Fibroblast of villous mesenchyme (primary cell): ENCODE measurements at regions not wholly inside any gene's neighbourhood (a gene's known extent, or its start where the extent isn't known, plus 50 kb on each side); places are given as distances from the start of the nearest gene placed in this dataset.
A peak's percentile ranks its signal among the peaks of the same experiment; 100 is the strongest.

Experiments
- DNase-seq: peaks from one replicate; pipeline ENCODE4 v3.0.0-alpha.2; 2010; ENCODE audit warnings: low read depth
- H3K4me3 ChIP-seq: 2 replicates; pipeline ENCODE4 v1.5.1; 2011; ENCODE audit warnings: low read depth, mild to moderate bottlenecking, low read length
- TF ChIP-seq, protein P1 (sequence below): IDR thresholded peaks from 2 replicates; pipeline ENCODE4 v1.5.1; 2012; ENCODE audit warnings: low read depth, mild to moderate bottlenecking, low read length; ENCODE audit not compliant: insufficient read depth

DNA sequence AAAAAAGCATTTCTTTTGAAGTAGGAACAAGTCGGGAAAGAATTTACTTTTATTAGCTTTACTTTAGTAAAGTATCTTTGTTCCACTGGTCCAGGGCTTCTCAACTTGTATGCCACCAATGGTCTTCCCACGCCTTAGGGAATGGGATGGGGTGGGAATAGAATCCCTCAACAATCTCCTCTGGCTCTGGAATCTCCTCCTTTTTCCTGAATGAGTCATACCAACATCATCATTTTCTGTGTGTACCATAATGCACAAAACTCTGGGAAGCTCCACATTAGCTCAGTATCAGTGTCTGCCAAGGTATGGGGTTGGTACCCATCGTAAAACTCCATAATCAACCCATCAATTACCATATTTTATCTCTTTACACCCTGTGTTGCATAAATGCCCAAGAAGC, 159.4 kb upstream of the BMPER start:
- TF ChIP-seq, protein P1, sequence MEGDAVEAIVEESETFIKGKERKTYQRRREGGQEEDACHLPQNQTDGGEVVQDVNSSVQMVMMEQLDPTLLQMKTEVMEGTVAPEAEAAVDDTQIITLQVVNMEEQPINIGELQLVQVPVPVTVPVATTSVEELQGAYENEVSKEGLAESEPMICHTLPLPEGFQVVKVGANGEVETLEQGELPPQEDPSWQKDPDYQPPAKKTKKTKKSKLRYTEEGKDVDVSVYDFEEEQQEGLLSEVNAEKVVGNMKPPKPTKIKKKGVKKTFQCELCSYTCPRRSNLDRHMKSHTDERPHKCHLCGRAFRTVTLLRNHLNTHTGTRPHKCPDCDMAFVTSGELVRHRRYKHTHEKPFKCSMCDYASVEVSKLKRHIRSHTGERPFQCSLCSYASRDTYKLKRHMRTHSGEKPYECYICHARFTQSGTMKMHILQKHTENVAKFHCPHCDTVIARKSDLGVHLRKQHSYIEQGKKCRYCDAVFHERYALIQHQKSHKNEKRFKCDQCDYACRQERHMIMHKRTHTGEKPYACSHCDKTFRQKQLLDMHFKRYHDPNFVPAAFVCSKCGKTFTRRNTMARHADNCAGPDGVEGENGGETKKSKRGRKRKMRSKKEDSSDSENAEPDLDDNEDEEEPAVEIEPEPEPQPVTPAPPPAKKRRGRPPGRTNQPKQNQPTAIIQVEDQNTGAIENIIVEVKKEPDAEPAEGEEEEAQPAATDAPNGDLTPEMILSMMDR = no peak

DNA sequence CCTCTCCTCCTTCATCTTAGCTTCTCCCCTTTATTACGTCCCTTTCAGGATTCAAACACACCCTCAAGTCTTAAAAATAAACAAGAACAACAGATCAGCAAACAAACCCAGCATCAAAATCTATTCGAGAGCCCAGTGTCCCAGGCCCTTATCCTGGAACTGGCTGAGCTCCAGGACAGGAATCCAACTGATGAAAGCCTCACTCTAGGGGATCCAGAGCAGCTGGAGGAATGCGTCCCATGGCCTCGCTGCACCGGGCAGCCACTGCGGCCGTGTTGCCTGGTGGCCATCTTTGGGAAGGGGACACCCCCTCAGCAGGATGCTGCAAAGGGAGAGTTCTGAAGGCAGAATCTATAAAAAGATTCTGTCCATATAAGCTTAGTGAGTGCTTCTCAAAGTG, 156.5 kb upstream of the BMPER start:
- no peak overlapping the region for H3K4me3 ChIP-seq
- no peak for DNase-seq
- TF ChIP-seq, protein P1 = no peak

More for the DNA sequence above, 159.4 kb upstream of the BMPER start:
- no peak overlapping the region for H3K4me3 ChIP-seq
- DNase-seq = no peak

DNA sequence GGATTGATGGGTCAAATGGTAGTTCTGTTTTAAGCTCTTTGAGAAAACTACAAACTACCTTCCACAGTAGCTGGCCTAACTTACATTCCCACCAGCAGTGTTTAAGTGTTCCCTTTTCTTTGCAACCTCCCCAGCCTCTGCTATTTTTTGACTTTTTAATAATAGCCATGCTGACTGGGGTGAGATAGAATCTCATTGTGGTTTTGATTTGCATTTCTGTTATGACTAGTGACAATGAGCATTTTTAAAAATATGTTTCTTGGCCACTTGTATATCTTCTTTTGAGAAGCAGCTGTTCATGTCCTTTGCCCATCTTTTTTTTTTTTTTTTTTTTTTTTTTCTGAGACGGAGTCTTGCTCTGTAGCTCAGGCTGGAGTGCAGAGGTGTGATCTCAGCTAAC, 155.2 kb upstream of the BMPER start:
- H3K4me3 ChIP-seq = no peak overlapping the region
- TF ChIP-seq, protein P1 = no peak
- peak; percentile 10 for DNase-seq

DNA sequence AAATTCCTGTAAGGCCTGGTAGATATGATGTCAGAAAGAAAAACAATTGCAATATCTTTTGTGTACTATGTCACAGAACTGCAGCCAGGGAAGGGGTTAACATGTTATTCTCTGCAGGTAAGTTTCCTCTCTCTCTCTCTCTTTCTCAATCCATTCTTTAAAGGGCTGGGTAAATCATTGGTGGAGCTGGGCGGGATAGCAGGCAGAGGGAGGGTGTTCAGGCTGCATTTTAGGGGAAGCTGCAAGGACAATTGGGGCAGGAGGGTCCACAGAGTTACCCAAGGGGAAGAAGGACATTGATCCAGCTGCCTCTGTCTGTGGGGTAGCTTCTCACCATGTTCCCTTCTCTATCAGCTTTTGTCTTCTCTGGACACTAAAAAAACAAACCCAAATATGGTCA, 153.9 kb upstream of the BMPER start:
- TF ChIP-seq, protein P1 = no peak
- no peak overlapping the region for H3K4me3 ChIP-seq
- DNase-seq = no peak

DNA sequence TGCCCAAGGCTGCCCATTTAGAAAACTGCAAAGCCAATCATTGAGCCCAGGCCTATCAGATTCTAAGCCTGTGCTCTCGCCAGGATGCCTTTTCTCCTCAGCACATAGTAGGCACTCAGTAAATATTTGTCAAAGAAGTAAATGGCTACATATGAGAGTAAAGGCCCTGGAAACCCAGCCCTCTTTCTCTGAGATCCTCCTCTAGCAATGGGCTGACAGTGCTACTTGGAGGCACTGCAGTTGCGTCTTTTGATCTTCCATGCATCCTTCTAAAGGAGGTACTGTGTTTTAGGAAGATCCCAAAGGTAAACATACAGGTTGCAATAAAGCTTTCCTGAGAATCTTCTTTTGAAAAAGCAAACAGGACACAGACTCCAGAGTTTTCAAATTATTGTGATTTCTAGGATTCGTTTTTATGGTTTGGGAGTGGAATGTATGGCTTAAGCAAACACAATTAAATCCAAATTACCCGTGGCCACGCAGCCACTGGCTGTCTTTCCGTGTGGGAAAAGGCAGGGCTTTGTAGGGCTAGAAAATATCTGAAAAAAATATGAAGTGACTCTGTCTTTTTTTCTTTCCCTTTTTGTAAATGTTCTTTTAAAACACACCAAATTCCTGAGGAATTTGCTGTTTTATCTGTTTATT, 151.3 kb upstream of the BMPER start:
- no peak overlapping the region for H3K4me3 ChIP-seq
- DNase-seq = no peak
- TF ChIP-seq, protein P1 = no peak

DNA sequence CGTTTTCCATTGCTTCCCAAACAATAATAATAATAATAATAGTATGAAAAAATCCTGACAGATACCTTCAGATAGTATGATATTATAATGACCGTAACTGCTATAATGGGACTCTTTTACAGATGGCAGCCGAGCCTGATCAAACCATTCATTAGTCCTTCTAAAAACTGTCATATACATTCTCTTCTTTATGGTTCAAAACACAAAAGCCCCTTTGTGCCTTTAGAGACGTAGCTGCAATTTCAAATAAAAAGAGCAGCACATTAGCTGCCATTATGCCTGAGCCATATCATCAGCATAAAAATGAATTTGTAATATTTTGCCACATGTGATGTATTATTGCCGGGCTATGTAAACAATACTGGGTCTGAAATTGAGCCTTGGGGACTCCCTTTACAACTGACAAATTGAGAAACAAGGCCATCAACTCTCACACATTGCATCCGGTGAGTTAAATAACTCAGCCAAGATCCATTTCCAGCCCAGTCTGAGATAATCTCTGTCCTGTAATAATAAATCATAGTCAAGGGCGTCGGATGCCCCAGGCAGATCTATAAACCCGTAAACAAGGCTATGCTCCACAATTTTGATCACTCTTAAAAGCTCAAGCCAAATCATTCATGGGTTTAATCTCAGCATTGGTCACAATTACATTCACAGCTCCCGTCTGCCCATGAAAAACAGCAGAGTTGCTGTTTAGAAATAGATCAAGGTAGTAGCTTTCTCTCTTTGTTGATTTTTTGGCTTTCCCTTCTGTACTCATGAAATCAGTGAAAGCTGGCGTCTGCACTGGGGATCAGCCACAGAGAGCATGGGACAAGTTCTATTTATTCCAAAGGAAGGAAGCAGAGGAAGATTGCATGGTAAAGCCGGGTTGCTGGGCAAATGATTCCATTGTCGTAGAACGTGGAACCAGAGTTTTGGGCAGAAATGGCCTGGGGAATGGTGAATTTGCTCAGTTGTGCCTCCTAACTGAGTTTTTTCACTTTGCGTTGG, 150.1 kb upstream of the BMPER start:
- no peak for DNase-seq
- TF ChIP-seq, protein P1 = no peak
- no peak overlapping the region for H3K4me3 ChIP-seq
